Activated CD8-positive, alpha-beta memory T cell treated with anti-CD3 and anti-CD28 coated beads, Interleukin-2, amount 50 U/mL, for 24 hours (primary cell): ENCODE measurements at regions not wholly inside any gene's neighbourhood (a gene's known extent, or its start where the extent isn't known, plus 50 kb on each side); places are given as distances from the start of the nearest gene placed in this dataset.
"Not testable (repeated sequence)": the region's sequence is repeated elsewhere in the genome, so short reads cannot be mapped to it uniquely, and the experiment has no call there.

ENCODE experiments used
- DNase-seq: peaks from one replicate; pipeline ENCODE4 v3.0.0-alpha.2; 2020; ENCODE audit errors: extremely low read depth

DNA sequence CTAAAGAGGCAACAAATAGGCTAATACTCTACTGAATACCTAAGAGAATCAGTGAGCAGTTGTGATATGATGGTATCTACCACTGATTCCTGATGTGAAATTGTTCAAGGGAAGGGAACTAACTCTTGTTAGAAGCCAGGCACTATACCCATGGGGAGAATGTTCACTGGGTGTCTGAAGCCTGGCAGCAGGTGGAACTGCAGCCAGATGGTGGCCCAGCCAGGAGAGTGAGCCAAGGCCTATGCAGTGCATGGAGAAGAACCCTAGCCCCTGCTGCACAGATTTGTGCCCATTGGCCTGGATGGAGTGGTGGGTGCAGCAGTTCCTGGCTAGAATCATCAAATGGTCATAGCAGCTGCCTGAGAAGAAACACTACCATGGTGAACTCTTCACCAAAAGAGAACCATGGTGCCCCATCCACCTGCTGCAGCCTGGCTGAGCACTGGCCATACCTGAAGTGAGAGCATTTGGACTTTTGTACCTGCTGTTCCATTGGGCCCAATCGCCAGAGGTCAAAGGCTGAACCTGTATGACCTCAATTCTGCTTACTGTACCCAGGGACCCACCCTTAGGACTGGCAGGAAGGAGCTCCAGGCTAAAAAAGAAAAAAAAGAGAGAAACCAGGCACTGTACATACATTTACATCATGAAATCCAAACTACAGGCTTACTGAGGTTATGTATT is 118.8 kb upstream of the IVNS1ABP start:
- no peak for DNase-seq

DNA sequence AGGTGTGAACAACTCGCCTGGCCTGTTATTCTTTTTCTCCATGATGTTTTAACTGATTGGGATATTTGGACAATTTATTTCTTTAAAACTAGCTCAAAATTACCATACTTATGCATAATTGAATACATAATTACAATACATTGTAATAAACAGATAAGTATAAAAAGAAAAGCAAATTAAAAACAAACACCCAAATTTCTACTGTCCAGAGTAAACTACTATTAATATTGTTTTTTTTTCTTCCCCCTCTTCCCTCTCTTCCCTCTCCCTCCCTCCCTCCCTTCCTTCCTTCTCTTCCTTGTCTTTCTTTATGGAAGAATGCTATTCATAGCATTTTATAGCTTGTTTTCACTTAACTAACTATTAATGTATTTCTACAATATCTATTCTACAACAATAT is 117.7 kb upstream of the IVNS1ABP start:
- DNase-seq, result no peak

GRCh38 chr1:185433667-185434066 is 116.6 kb upstream of the IVNS1ABP start:
- no peak for DNase-seq

DNA sequence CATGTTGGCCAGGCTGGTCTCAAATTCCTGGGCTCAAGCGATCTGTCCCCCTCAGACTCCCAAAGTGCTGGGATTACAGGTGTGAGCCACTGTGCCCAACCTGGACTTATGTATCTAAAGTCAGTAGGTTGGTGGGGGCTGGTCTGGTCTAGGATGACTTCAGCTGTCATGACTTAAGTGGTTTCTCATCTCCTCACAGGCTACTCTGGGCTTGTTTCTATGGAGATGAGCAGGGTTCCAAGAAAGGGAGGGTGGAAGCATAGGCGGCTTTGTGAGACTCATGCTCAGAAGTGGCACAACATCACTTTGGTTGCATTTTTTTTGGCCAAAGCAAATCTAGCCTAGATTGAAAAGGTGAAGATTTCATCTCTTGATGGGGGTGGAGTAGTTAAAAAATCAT is 115.9 kb upstream of the IVNS1ABP start:
- no peak for DNase-seq

DNA sequence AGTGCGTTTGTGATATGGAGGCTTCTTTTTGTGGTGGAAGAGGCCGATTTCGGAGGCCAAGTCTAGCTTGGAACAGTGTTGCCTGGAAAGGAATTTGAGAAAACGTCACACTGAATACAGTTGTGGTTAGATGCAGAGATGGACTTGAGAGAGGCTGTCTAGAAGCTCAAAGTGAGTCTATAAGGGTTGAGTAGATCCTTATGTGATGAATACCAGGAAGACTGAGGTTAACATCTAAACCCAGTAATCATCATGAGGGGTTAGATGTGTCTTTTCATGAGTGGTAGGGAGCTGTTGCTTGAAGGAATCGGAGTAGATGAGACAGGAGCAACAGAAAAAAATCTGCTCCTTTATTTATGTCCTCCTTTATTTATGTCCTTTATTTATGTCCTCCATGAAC is 114.6 kb upstream of the IVNS1ABP start:
- no peak for DNase-seq

GRCh38 chr1:185429668-185430067 is 112.6 kb upstream of the IVNS1ABP start:
- DNase-seq, result not testable (repeated sequence)

DNA sequence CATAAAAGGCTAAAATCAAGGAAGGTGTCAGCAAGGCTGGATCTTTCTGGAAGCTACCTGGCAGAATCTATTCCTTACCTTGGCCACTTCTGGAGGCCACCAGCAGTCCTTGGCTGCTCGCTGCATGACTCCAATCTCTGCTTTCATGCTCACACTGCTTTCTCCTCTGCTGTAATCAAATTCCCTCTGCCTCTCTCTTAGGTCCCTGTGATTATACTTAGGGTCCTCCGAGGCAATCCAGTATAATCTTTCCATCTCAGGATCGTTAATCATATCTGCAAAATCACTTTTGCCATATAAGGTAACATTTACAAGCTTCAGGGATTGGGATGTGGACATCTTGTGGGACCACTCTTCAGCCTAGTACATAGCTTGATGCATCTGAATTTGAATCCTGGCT is 110.7 kb upstream of the IVNS1ABP start:
- DNase-seq, result no peak

DNA sequence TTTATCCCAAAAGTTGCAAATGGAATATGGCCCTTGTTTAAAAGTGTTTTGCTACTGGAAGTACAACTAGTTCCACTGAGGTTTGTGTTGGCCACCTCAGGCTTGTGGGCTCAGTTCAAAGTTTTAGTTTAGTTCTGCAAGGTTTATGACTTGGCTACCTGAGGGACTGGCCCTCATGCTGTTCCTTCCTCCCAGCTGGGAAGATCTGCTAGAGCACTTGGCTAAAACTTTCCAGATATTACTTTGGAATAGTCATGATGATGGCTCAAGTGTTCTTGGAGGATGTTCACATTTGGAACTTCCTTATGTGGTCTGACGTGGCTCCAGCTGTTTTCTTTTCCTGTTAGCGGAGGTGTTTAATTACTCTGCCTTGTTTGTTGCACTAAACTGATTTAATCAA is 110.2 kb upstream of the IVNS1ABP start:
- no peak for DNase-seq

DNA sequence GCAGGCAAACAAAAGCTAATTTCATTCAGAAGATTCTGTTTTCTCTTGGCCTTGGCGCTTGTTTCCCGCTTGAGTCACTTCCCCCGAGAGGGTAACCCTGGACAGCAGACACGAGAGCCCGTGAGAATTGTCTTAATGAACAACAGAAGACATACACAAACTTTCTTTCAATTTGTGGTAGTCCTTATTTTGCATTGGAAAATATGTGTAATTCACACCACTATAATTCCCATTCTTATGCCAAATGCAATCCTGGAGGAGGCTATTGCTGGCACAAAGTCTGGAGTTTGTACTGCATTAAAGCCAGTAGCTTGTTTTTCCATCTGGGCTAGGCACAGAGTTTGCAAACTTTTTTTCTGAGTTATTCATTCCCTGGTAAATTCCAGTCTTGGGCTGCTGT is 109.8 kb upstream of the IVNS1ABP start:
- no peak for DNase-seq

- no peak for DNase-seq
Observed at GRCh38 chr1:185425163-185425562, 108.1 kb upstream of the IVNS1ABP start.

DNA sequence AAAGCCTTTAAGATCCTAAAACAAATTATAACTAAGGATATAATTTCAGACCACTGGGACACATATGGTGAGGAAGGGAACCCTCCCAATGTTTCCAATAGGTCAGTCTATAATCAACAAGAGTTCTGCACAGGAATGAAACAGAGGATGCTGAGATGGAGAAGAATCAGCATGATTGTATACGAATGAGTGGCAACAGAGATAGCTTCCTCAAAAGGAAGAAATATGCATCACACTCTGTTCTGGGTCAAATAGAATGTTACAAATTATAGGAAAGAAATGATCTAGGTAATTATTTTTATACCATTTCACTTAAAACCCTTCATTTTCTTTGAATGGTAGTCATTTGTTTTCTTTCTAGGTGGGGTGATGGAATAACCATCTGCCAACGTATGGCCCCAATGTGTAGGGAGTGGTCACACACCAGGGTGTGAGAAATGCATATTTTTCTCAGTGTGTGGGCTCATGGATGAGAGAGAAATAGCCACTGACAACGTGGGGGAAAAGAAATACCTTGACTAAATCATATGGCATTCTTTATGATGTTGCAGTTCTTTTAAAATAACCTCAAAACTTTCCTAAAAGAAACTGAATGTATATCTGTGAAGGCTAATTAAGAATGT is 104.6 kb upstream of the IVNS1ABP start:
- no peak for DNase-seq

GRCh38 chr1:185420588-185421081 is 103.6 kb upstream of the IVNS1ABP start:
- DNase-seq, result no peak

GRCh38 chr1:185419718-185420117 is 102.7 kb upstream of the IVNS1ABP start:
- DNase-seq, result no peak

DNA sequence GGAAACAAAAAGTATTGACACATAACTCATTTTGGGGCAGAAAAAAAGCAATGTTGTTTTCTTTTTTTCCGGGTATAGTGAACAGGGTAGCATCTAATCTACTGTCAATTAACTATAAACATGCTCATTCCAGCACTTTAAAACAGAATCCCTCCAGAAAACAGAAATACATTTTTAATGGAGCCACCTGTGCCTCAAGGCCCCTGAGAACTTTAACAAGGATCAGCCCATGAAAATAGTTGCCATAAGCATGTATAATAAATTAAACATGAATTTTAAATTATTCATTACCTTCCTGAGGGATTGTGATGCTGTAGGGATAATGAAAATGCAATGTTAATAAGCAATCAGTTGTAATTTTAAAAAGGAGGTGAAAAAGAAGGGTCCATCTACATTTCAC is 101.4 kb upstream of the IVNS1ABP start:
- no peak for DNase-seq

DNA sequence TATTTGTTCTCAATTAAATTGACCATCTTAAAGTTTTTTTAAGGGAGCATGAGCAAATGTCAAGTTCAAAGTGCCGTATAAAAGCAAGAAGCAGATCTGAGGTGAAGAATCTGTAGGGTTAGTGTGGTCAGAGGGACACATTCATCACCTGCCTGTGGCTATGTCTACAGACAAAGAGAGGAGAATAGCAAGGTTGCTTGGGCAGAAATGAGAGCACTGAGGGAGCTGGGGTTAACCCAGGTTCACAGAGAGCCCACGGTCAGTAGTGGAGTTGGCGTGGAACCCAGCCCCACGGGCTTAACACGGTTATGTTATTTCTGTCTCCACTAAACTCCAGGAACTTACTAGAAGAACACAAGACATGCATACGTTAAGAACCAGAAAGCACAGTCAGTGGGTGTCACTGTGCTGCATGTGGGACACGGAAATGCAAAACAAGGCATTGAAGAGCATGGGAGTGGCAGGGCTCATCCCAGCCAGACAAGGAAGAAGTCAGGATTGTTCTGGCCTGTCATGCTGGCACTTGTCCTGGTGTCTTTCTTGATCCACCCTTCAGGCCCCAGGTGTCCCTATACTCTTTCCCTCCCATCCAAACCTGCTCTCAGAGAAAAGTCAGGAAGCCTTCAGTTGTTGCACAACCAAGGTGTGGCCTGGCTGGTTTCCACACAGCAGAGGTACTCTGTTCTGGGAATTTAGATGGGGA is 95.5 kb upstream of the IVNS1ABP start:
- no peak for DNase-seq

GRCh38 chr1:185409763-185410528 is 92.9 kb upstream of the IVNS1ABP start:
- no peak for DNase-seq

- DNase-seq, result no peak
Observed at GRCh38 chr1:185409345-185409744, 92.3 kb upstream of the IVNS1ABP start.

DNA sequence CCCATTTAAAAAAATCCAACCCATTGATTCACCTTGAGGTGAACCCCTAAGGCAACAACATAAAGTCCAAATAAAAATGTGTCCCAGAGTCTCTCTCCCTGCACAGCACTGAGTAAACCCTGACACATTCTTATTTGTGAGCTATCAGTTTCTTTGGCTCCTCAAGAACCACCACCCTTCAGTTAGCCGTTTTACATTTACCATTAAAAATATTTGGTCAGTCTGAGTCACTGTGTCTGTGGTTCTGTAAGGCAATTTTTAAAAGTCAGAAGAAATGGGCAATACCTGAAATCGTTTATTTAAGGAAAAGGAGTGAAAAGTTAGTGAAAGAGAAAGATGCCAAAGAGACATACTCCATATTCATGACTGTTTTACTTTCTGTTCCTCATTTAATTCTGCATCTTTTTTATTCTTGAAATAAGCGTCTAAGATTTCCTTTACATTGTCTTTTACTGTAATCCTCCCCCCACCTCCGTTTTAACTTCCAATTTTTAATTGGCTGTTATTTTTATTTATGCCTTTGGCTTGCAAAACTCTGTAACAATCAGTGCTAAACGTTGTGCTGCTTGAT is 91.7 kb upstream of the IVNS1ABP start:
- DNase-seq, result no peak

GRCh38 chr1:185406691-185407009 is 89.6 kb upstream of the IVNS1ABP start:
- DNase-seq, result no peak

- DNase-seq, result no peak
Observed at GRCh38 chr1:185406006-185406690, 89.1 kb upstream of the IVNS1ABP start.

GRCh38 chr1:185404907-185405568 is 88.0 kb upstream of the IVNS1ABP start:
- no peak for DNase-seq
